ENCODE measurements at regions not wholly inside any gene's neighbourhood (a gene's known extent, or its start where the extent isn't known, plus 50 kb on each side); places are given as distances from the start of the nearest gene placed in this dataset.
"Not testable (repeated sequence)": the region's sequence is repeated elsewhere in the genome, so short reads cannot be mapped to it uniquely, and the experiment has no call there.

GRCh38 chr9:67155218-67155617, 162.9 kb upstream of the SPATA31A3 start:
- H3K27ac ChIP-seq (ENCODE audit: low read depth, low read length, poor library complexity, severe bottlenecking); H3K4me1 ChIP-seq (ENCODE audit: insufficient read depth, low read length, poor library complexity, severe bottlenecking); H3K4me3 ChIP-seq (ENCODE audit: low read depth, low read length, poor library complexity, severe bottlenecking); H3K9me3 ChIP-seq (ENCODE audit: low read depth, low read length, poor library complexity, severe bottlenecking); POLR2A ChIA-PET (ENCODE audit: low non-redundant PET); intact Hi-C loops (cut with micrococcal nuclease; ENCODE audit: unreplicated experiment); CTCF ChIA-PET; BruUV-seq (replicated peaks); H3K27me3 ChIP-seq (replicated peaks; ENCODE audit: insufficient read depth, low read depth, low read length, poor library complexity); H3K36me3 ChIP-seq (ENCODE audit: insufficient read depth, low read length, poor library complexity, severe bottlenecking); DNase-seq (ENCODE audit: low spot score): not testable (repeated sequence)

- BruUV-seq (replicated peaks); H3K27me3 ChIP-seq (replicated peaks; ENCODE audit: insufficient read depth, low read depth, low read length, poor library complexity); H3K36me3 ChIP-seq (ENCODE audit: insufficient read depth, low read length, poor library complexity, severe bottlenecking); CTCF ChIA-PET; DNase-seq (ENCODE audit: low spot score); POLR2A ChIA-PET (ENCODE audit: low non-redundant PET); H3K4me3 ChIP-seq (ENCODE audit: low read depth, low read length, poor library complexity, severe bottlenecking); H3K4me1 ChIP-seq (ENCODE audit: insufficient read depth, low read length, poor library complexity, severe bottlenecking); H3K27ac ChIP-seq (ENCODE audit: low read depth, low read length, poor library complexity, severe bottlenecking); intact Hi-C loops (cut with micrococcal nuclease; ENCODE audit: unreplicated experiment); H3K9me3 ChIP-seq (ENCODE audit: low read depth, low read length, poor library complexity, severe bottlenecking): not testable (repeated sequence)
These were observed 161.2 kb upstream of the SPATA31A3 start for GRCh38 chr9:67153501-67153900.

GRCh38 chr9:67142392-67143107, 150.2 kb upstream of the SPATA31A3 start:
- H3K36me3 ChIP-seq (ENCODE audit: insufficient read depth, low read length, poor library complexity, severe bottlenecking); H3K27ac ChIP-seq (ENCODE audit: low read depth, low read length, poor library complexity, severe bottlenecking); H3K4me3 ChIP-seq (ENCODE audit: low read depth, low read length, poor library complexity, severe bottlenecking); H3K27me3 ChIP-seq (replicated peaks; ENCODE audit: insufficient read depth, low read depth, low read length, poor library complexity); BruUV-seq (replicated peaks); intact Hi-C loops (cut with micrococcal nuclease; ENCODE audit: unreplicated experiment); H3K4me1 ChIP-seq (ENCODE audit: insufficient read depth, low read length, poor library complexity, severe bottlenecking); DNase-seq (ENCODE audit: low spot score); CTCF ChIA-PET; POLR2A ChIA-PET (ENCODE audit: low non-redundant PET); H3K9me3 ChIP-seq (ENCODE audit: low read depth, low read length, poor library complexity, severe bottlenecking): not testable (repeated sequence)

- POLR2A ChIA-PET (ENCODE audit: low non-redundant PET); H3K4me1 ChIP-seq (ENCODE audit: insufficient read depth, low read length, poor library complexity, severe bottlenecking): not testable (repeated sequence)
These were observed 144.0 kb upstream of the SPATA31A3 start for GRCh38 chr9:67136376-67136775.

GRCh38 chr9:67133124-67133523, 140.8 kb upstream of the SPATA31A3 start:
- H3K4me3 ChIP-seq (ENCODE audit: low read depth, low read length, poor library complexity, severe bottlenecking); intact Hi-C loops (cut with micrococcal nuclease; ENCODE audit: unreplicated experiment); BruUV-seq (replicated peaks); CTCF ChIA-PET; POLR2A ChIA-PET (ENCODE audit: low non-redundant PET); H3K27me3 ChIP-seq (replicated peaks; ENCODE audit: insufficient read depth, low read depth, low read length, poor library complexity); H3K4me1 ChIP-seq (ENCODE audit: insufficient read depth, low read length, poor library complexity, severe bottlenecking); DNase-seq (ENCODE audit: low spot score); H3K9me3 ChIP-seq (ENCODE audit: low read depth, low read length, poor library complexity, severe bottlenecking); H3K27ac ChIP-seq (ENCODE audit: low read depth, low read length, poor library complexity, severe bottlenecking); H3K36me3 ChIP-seq (ENCODE audit: insufficient read depth, low read length, poor library complexity, severe bottlenecking): not testable (repeated sequence)

More at GRCh38 chr9:67136376-67136775, 144.0 kb upstream of the SPATA31A3 start:
- DNase-seq (ENCODE audit: low spot score); intact Hi-C loops (cut with micrococcal nuclease; ENCODE audit: unreplicated experiment); CTCF ChIA-PET; H3K27ac ChIP-seq (ENCODE audit: low read depth, low read length, poor library complexity, severe bottlenecking); H3K9me3 ChIP-seq (ENCODE audit: low read depth, low read length, poor library complexity, severe bottlenecking); BruUV-seq (replicated peaks); H3K36me3 ChIP-seq (ENCODE audit: insufficient read depth, low read length, poor library complexity, severe bottlenecking); H3K27me3 ChIP-seq (replicated peaks; ENCODE audit: insufficient read depth, low read depth, low read length, poor library complexity); H3K4me3 ChIP-seq (ENCODE audit: low read depth, low read length, poor library complexity, severe bottlenecking): not testable (repeated sequence)

- H3K9me3 ChIP-seq (ENCODE audit: low read depth, low read length, poor library complexity, severe bottlenecking); CTCF ChIA-PET; H3K4me3 ChIP-seq (ENCODE audit: low read depth, low read length, poor library complexity, severe bottlenecking); DNase-seq (ENCODE audit: low spot score); POLR2A ChIA-PET (ENCODE audit: low non-redundant PET); H3K27me3 ChIP-seq (replicated peaks; ENCODE audit: insufficient read depth, low read depth, low read length, poor library complexity); intact Hi-C loops (cut with micrococcal nuclease; ENCODE audit: unreplicated experiment); H3K27ac ChIP-seq (ENCODE audit: low read depth, low read length, poor library complexity, severe bottlenecking); H3K4me1 ChIP-seq (ENCODE audit: insufficient read depth, low read length, poor library complexity, severe bottlenecking); BruUV-seq (replicated peaks); H3K36me3 ChIP-seq (ENCODE audit: insufficient read depth, low read length, poor library complexity, severe bottlenecking): not testable (repeated sequence)
These were observed 124.4 kb upstream of the SPATA31A3 start for GRCh38 chr9:67116761-67117160.

GRCh38 chr9:67112148-67112547, 119.8 kb upstream of the SPATA31A3 start:
- H3K27me3 ChIP-seq (replicated peaks; ENCODE audit: insufficient read depth, low read depth, low read length, poor library complexity); H3K4me1 ChIP-seq (ENCODE audit: insufficient read depth, low read length, poor library complexity, severe bottlenecking); intact Hi-C loops (cut with micrococcal nuclease; ENCODE audit: unreplicated experiment); H3K4me3 ChIP-seq (ENCODE audit: low read depth, low read length, poor library complexity, severe bottlenecking); DNase-seq (ENCODE audit: low spot score); H3K9me3 ChIP-seq (ENCODE audit: low read depth, low read length, poor library complexity, severe bottlenecking); BruUV-seq (replicated peaks); CTCF ChIA-PET; H3K36me3 ChIP-seq (ENCODE audit: insufficient read depth, low read length, poor library complexity, severe bottlenecking); H3K27ac ChIP-seq (ENCODE audit: low read depth, low read length, poor library complexity, severe bottlenecking); POLR2A ChIA-PET (ENCODE audit: low non-redundant PET): not testable (repeated sequence)

GRCh38 chr9:67111733-67112132, 119.4 kb upstream of the SPATA31A3 start:
- H3K36me3 ChIP-seq (ENCODE audit: insufficient read depth, low read length, poor library complexity, severe bottlenecking); H3K4me1 ChIP-seq (ENCODE audit: insufficient read depth, low read length, poor library complexity, severe bottlenecking); BruUV-seq (replicated peaks); POLR2A ChIA-PET (ENCODE audit: low non-redundant PET); CTCF ChIA-PET; H3K27me3 ChIP-seq (replicated peaks; ENCODE audit: insufficient read depth, low read depth, low read length, poor library complexity); H3K27ac ChIP-seq (ENCODE audit: low read depth, low read length, poor library complexity, severe bottlenecking); intact Hi-C loops (cut with micrococcal nuclease; ENCODE audit: unreplicated experiment); H3K4me3 ChIP-seq (ENCODE audit: low read depth, low read length, poor library complexity, severe bottlenecking); H3K9me3 ChIP-seq (ENCODE audit: low read depth, low read length, poor library complexity, severe bottlenecking); DNase-seq (ENCODE audit: low spot score): not testable (repeated sequence)

All from A673 (cell line).